ENCODE measurements at regions not wholly inside any gene's neighbourhood (a gene's known extent, or its start where the extent isn't known, plus 50 kb on each side); places are given as distances from the start of the nearest gene placed in this dataset.

DNA sequence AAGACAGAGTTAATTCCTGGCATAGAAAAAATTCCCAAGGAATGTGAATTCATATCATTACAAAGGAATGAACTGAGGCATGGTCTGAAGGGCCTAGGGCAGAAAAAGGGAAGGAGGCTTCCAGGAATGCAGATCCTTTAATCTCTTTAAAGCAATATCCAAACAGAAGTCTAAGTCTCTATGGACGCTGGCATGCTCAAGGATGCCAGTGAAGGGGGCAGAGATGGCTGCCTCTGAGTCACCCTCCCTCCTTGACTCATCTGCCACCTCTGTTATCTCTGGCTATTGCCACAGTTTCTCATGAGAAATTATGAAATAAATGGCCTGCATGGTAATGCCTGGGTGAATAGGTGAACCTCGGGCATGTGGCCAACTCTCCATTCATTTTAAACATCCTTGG, 96.3 kb upstream of the BCL6 start:
- TF ChIP-seq CTCF (IDR thresholded peaks at IDR 0.05) (no peak), POLR2A (IDR thresholded peaks at IDR 0.05) (no peak)

Data from Peyer's patch (tissue), 4 donors.